GM19324 (cell line): ENCODE measurements at regions not wholly inside any gene's neighbourhood (a gene's known extent, or its start where the extent isn't known, plus 50 kb on each side); places are given as distances from the start of the nearest gene placed in this dataset.
"Not testable (repeated sequence)": the region's sequence is repeated elsewhere in the genome, so short reads cannot be mapped to it uniquely, and the experiment has no call there.

ENCODE experiments used
- ATAC-seq: cut with Tn5 transposase; IDR thresholded peaks from one replicate; pipeline ENCODE4 v1.9.1; 2021; ENCODE audit warnings: mild to moderate bottlenecking, moderate library complexity; ENCODE audit not compliant: unreplicated experiment, low FRiP score

GRCh38 chr4:164526933-164527583 lies 226.9 kb upstream of the SMIM31 start:
- no peak for ATAC-seq

GRCh38 chr4:164529058-164529457 lies 224.9 kb upstream of the SMIM31 start:
- ATAC-seq, result no peak

GRCh38 chr4:164529486-164529885 lies 224.4 kb upstream of the SMIM31 start:
- no peak for ATAC-seq

- ATAC-seq, result no peak
Observed at GRCh38 chr4:164531336-164531735, 222.6 kb upstream of the SMIM31 start.

GRCh38 chr4:164536814-164537213 lies 217.1 kb upstream of the SMIM31 start:
- ATAC-seq, result no peak

- ATAC-seq, result no peak
Observed at GRCh38 chr4:164538097-164538496, 215.8 kb upstream of the SMIM31 start.

- ATAC-seq, result no peak
Observed at GRCh38 chr4:164540987-164541386, 212.9 kb upstream of the SMIM31 start.

GRCh38 chr4:164542431-164542830 lies 211.5 kb upstream of the SMIM31 start:
- no peak for ATAC-seq

- ATAC-seq, result no peak
Observed at GRCh38 chr4:164550989-164551712, 202.8 kb upstream of the SMIM31 start.

GRCh38 chr4:164551713-164552040 lies 202.3 kb upstream of the SMIM31 start:
- ATAC-seq, result no peak

- no peak for ATAC-seq
Observed at GRCh38 chr4:164571593-164572390, 182.1 kb upstream of the SMIM31 start.

GRCh38 chr4:164572877-164573279 lies 181.1 kb upstream of the SMIM31 start:
- no peak for ATAC-seq

GRCh38 chr4:164575861-164576260 lies 178.1 kb upstream of the SMIM31 start:
- ATAC-seq, result no peak

- no peak for ATAC-seq
Observed at GRCh38 chr4:164579270-164579942, 174.5 kb upstream of the SMIM31 start.

- no peak for ATAC-seq
Observed at GRCh38 chr4:164591666-164592065, 162.3 kb upstream of the SMIM31 start.

- no peak for ATAC-seq
Observed at GRCh38 chr4:164595751-164596150, 158.2 kb upstream of the SMIM31 start.

- no peak for ATAC-seq
Observed at GRCh38 chr4:164596318-164596878, 157.5 kb upstream of the SMIM31 start.

GRCh38 chr4:164596927-164597326 lies 157.0 kb upstream of the SMIM31 start:
- no peak for ATAC-seq

GRCh38 chr4:164601653-164602052 lies 152.3 kb upstream of the SMIM31 start:
- ATAC-seq, result no peak

- ATAC-seq, result not testable (repeated sequence)
Observed at GRCh38 chr4:164605791-164606190, 148.1 kb upstream of the SMIM31 start.

- peak; percentile 87 for ATAC-seq
Observed at GRCh38 chr4:164606478-164606877, 147.5 kb upstream of the SMIM31 start.
